Mesendoderm (in vitro differentiated cells): ENCODE measurements at regions not wholly inside any gene's neighbourhood (a gene's known extent, or its start where the extent isn't known, plus 50 kb on each side); places are given as distances from the start of the nearest gene placed in this dataset.
A peak's percentile ranks its signal among the peaks of the same experiment; 100 is the strongest.
"Not testable (repeated sequence)": the region's sequence is repeated elsewhere in the genome, so short reads cannot be mapped to it uniquely, and the experiment has no call there.

Experiments
- DNase-seq: peaks from one replicate; pipeline ENCODE4 v3.0.0; 2013
- H2AK5ac ChIP-seq: 2 replicates; pipeline ENCODE4 v1.6.1; 2013; ENCODE audit warnings: low read length, inconsistent platforms
- H2BK120ac ChIP-seq: 2 replicates; pipeline ENCODE4 v1.6.1; 2013; ENCODE audit warnings: low read depth, mild to moderate bottlenecking, low read length, moderate library complexity, mixed read lengths
- H2BK15ac ChIP-seq: replicated peaks from 2 replicates; pipeline ENCODE4 v1.6.1; 2013; ENCODE audit warnings: low read depth, mild to moderate bottlenecking, moderate library complexity
- H2BK5ac ChIP-seq: 2 replicates; pipeline ENCODE4 v1.6.1; 2013; ENCODE audit warnings: low read length, inconsistent platforms
- H3K18ac ChIP-seq: 2 replicates; pipeline ENCODE4 v1.6.1; 2013; ENCODE audit warnings: mild to moderate bottlenecking, low read length, mixed read lengths
- H3K23ac ChIP-seq: one replicate; pipeline ENCODE4 v1.6.1; 2013; ENCODE audit warnings: low read length
- H3K27ac ChIP-seq: 2 replicates; pipeline ENCODE4 v1.5.1; 2013; ENCODE audit warnings: low read depth, mild to moderate bottlenecking, inconsistent platforms, low read length, moderate library complexity
- H3K27me3 ChIP-seq: 2 replicates; pipeline ENCODE4 v1.6.1; 2013; ENCODE audit warnings: low read length, control low read depth, mild to moderate bottlenecking, inconsistent platforms; ENCODE audit not compliant: insufficient read depth, poor library complexity
- H3K36me3 ChIP-seq: 2 replicates; pipeline ENCODE4 v1.6.1; 2013; ENCODE audit warnings: low read length, inconsistent platforms; ENCODE audit not compliant: control insufficient read depth, insufficient read depth
- H3K4ac ChIP-seq: one replicate; pipeline ENCODE4 v1.6.1; 2013; ENCODE audit warnings: low read depth, mild to moderate bottlenecking, low read length, moderate library complexity
- H3K4me1 ChIP-seq: 2 replicates; pipeline ENCODE4 v1.6.1; 2013; ENCODE audit warnings: low read depth, low read length, inconsistent platforms; ENCODE audit not compliant: control insufficient read depth
- H3K4me2 ChIP-seq: 2 replicates; pipeline ENCODE4 v1.6.1; 2013; ENCODE audit warnings: low read length
- H3K4me3 ChIP-seq: 2 replicates; pipeline ENCODE4 v1.5.1; 2013; ENCODE audit warnings: mild to moderate bottlenecking, low read length
- H3K56ac ChIP-seq: one replicate; pipeline ENCODE4 v1.6.1; 2013; ENCODE audit warnings: low read length
- H3K79me1 ChIP-seq: 2 replicates; pipeline ENCODE4 v1.6.1; 2013; ENCODE audit warnings: low read length, inconsistent platforms
- H3K79me2 ChIP-seq: 2 replicates; pipeline ENCODE4 v1.6.1; 2013; ENCODE audit warnings: mild to moderate bottlenecking, low read length; ENCODE audit not compliant: control insufficient read depth, insufficient read depth
- H3K9ac ChIP-seq: 2 replicates; pipeline ENCODE4 v1.6.1; 2013; ENCODE audit warnings: low read length, inconsistent platforms
- H4K5ac ChIP-seq: one replicate; pipeline ENCODE4 v1.6.1; 2013; ENCODE audit warnings: low read length
- H4K8ac ChIP-seq: one replicate; pipeline ENCODE4 v1.6.1; 2013; ENCODE audit warnings: low read depth, mild to moderate bottlenecking, control low read depth, low read length, moderate library complexity
- WGBS: extraction: QIAGEN DNeasy Blood & Tissue Kit; methylation state at CpG from one replicate; pipeline ENCODE4 v1.1.7; 2013; ENCODE audit warnings: low lambda C conversion rate, missing lambda C conversion rate; ENCODE audit not compliant: insufficient coverage; ENCODE audit errors: extremely low coverage; 5-methylcytosine and 5-hydroxymethylcytosine counted together

- no peak overlapping the region for H2BK120ac ChIP-seq
- H3K27me3 ChIP-seq = no peaks in the 10 kb centered on the region
- H3K4me1 ChIP-seq = no peaks in the 10 kb centered on the region
- H2BK15ac ChIP-seq = no peak overlapping the region
- H4K8ac ChIP-seq = no peak overlapping the region
- H3K18ac ChIP-seq = no peak overlapping the region
- H4K5ac ChIP-seq = no peak overlapping the region
- no peak overlapping the region for H2BK5ac ChIP-seq
- H3K27ac ChIP-seq = no peak overlapping the region
- no peak overlapping the region for H2AK5ac ChIP-seq
- no peak overlapping the region for H3K9ac ChIP-seq
- H3K23ac ChIP-seq = no peak overlapping the region
- no peaks in the 10 kb centered on the region for H3K79me1 ChIP-seq
- no peak overlapping the region for H3K4me2 ChIP-seq
- no peak overlapping the region for H3K56ac ChIP-seq
- H3K4ac ChIP-seq = no peak overlapping the region
- DNase-seq = no peak
- H3K79me2 ChIP-seq = no peaks in the 10 kb centered on the region
- WGBS = no CpG with 5 or more reads among the region's 1 CpG
- H3K4me3 ChIP-seq = no peak overlapping the region
- H3K36me3 ChIP-seq = no peaks in the 10 kb centered on the region
These were observed 285.8 kb upstream of the PCDH9 start for GRCh38 chr13:67515895-67516294.

GRCh38 chr13:67509018-67509417 is 278.9 kb upstream of the PCDH9 start:
- H3K27me3 ChIP-seq = no peaks in the 10 kb centered on the region
- H4K8ac ChIP-seq = no peak overlapping the region
- no peaks in the 10 kb centered on the region for H3K4me1 ChIP-seq
- H2AK5ac ChIP-seq = no peak overlapping the region
- no peak overlapping the region for H3K9ac ChIP-seq
- H3K4me2 ChIP-seq = no peak overlapping the region
- no peaks in the 10 kb centered on the region for H3K79me1 ChIP-seq
- H3K56ac ChIP-seq = no peak overlapping the region
- no peaks in the 10 kb centered on the region for H3K79me2 ChIP-seq
- H2BK15ac ChIP-seq = no peak overlapping the region
- H3K4me3 ChIP-seq = no peak overlapping the region
- DNase-seq = peak; percentile 25
- H3K23ac ChIP-seq = no peak overlapping the region
- no peak overlapping the region for H2BK5ac ChIP-seq
- H2BK120ac ChIP-seq = no peak overlapping the region
- H3K36me3 ChIP-seq = no peaks in the 10 kb centered on the region
- no CpG with 5 or more reads among the region's 5 CpGs for WGBS
- H3K27ac ChIP-seq = no peak overlapping the region
- no peak overlapping the region for H3K4ac ChIP-seq
- H4K5ac ChIP-seq = no peak overlapping the region
- H3K18ac ChIP-seq = no peak overlapping the region

GRCh38 chr13:67508275-67508674 is 278.1 kb upstream of the PCDH9 start:
- not testable (repeated sequence) for H3K79me1 ChIP-seq, H2BK5ac ChIP-seq, H3K23ac ChIP-seq, H3K4ac ChIP-seq, H3K27ac ChIP-seq, H4K8ac ChIP-seq, H2AK5ac ChIP-seq, H3K4me2 ChIP-seq, H3K4me1 ChIP-seq, H3K4me3 ChIP-seq, H2BK120ac ChIP-seq, H4K5ac ChIP-seq, H3K27me3 ChIP-seq, H3K36me3 ChIP-seq, H3K79me2 ChIP-seq, H3K56ac ChIP-seq, H3K9ac ChIP-seq, DNase-seq, H2BK15ac ChIP-seq, H3K18ac ChIP-seq
- no CpG with 5 or more reads among the region's 1 CpG for WGBS

DNA sequence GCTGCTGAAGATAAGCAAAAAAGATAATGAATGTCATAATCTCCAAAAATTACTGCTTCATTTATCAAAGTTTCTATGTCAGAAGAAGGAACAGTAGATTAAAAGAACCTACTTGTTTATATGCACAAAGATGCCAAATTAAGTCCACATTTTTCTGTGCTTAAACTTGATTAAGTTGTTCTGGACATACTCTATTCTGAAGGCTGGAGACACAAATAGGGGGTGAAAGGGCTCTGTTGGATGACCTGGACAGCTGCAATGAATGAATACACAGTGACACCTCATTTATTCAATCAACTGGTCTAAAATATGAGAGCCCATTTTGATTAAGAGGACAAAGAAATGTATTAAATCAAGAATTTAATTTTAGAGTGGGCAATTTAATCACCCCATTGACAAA is 276.3 kb upstream of the PCDH9 start:
- H3K79me2 ChIP-seq = no peaks in the 10 kb centered on the region
- H2AK5ac ChIP-seq = no peak overlapping the region
- no peak overlapping the region for H3K56ac ChIP-seq
- H3K23ac ChIP-seq = no peak overlapping the region
- no peaks in the 10 kb centered on the region for H3K36me3 ChIP-seq
- no peaks in the 10 kb centered on the region for H3K4me1 ChIP-seq
- H2BK15ac ChIP-seq = no peak overlapping the region
- no peaks in the 10 kb centered on the region for H3K79me1 ChIP-seq
- no peak overlapping the region for H4K8ac ChIP-seq
- H3K27ac ChIP-seq = no peak overlapping the region
- no peak overlapping the region for H2BK120ac ChIP-seq
- no peak overlapping the region for H2BK5ac ChIP-seq
- H3K4me2 ChIP-seq = no peak overlapping the region
- H3K4me3 ChIP-seq = no peak overlapping the region
- no peak overlapping the region for H3K9ac ChIP-seq
- H3K18ac ChIP-seq = no peak overlapping the region
- H3K4ac ChIP-seq = no peak overlapping the region
- H4K5ac ChIP-seq = no peak overlapping the region
- H3K27me3 ChIP-seq = no peaks in the 10 kb centered on the region
- no peak for DNase-seq

GRCh38 chr13:67505376-67505775 is 275.2 kb upstream of the PCDH9 start:
- Histone ChIP-seq H3K56ac (no peak overlapping the region), H3K36me3 (no peaks in the 10 kb centered on the region), H2BK5ac (no peak overlapping the region), H3K79me1 (no peaks in the 10 kb centered on the region), H2AK5ac (no peak overlapping the region), H3K4me3 (no peak overlapping the region), H3K4me1 (no peaks in the 10 kb centered on the region), H3K27ac (no peak overlapping the region), H4K8ac (no peak overlapping the region), H3K79me2 (no peaks in the 10 kb centered on the region), H2BK120ac (no peak overlapping the region), H3K4me2 (no peak overlapping the region), H3K18ac (no peak overlapping the region), H4K5ac (no peak overlapping the region), H3K9ac (no peak overlapping the region), H3K27me3 (no peaks in the 10 kb centered on the region), H2BK15ac (no peak overlapping the region), H3K23ac (no peak overlapping the region), H3K4ac (no peak overlapping the region)
- no peak for DNase-seq

- Histone ChIP-seq H3K23ac (no peak overlapping the region), H3K79me2 (no peaks in the 10 kb centered on the region), H2BK15ac (no peak overlapping the region), H3K36me3 (no peaks in the 10 kb centered on the region), H3K4ac (no peak overlapping the region), H2AK5ac (no peak overlapping the region), H4K8ac (no peak overlapping the region), H3K18ac (no peak overlapping the region), H2BK120ac (no peak overlapping the region), H3K4me2 (no peak overlapping the region), H2BK5ac (no peak overlapping the region), H3K79me1 (no peaks in the 10 kb centered on the region), H3K9ac (no peak overlapping the region), H3K27me3 (no peaks in the 10 kb centered on the region), H3K4me1 (no peaks in the 10 kb centered on the region), H4K5ac (no peak overlapping the region), H3K27ac (no peak overlapping the region), H3K4me3 (no peak overlapping the region), H3K56ac (no peak overlapping the region)
- WGBS = 100% methylated on average over 2 of the region's 3 CpGs
- DNase-seq = no peak
These were observed 268.8 kb upstream of the PCDH9 start for GRCh38 chr13:67498948-67499347.
